Stomach smooth muscle (tissue), 2 donors: ENCODE measurements at regions not wholly inside any gene's neighbourhood (a gene's known extent, or its start where the extent isn't known, plus 50 kb on each side); places are given as distances from the start of the nearest gene placed in this dataset.

Experiments
- H3K27ac ChIP-seq: one replicate; pipeline ENCODE4 v1.7.0; 2013; ENCODE audit warnings: mild to moderate bottlenecking, low read length, inconsistent platforms
- H3K27me3 ChIP-seq, 2 donors: one replicate each; pipeline ENCODE4 v1.7.0; 2013; ENCODE audit warnings: low read length in 2 of 2; ENCODE audit not compliant: insufficient read depth in 2 of 2, control insufficient read depth in 1 of 2
- H3K36me3 ChIP-seq, 2 donors: one replicate each; pipeline ENCODE4 v1.7.0; 2013; ENCODE audit warnings: low read length in 2 of 2; ENCODE audit not compliant: control insufficient read depth in 2 of 2, insufficient read depth in 2 of 2
- H3K4me1 ChIP-seq: one replicate; pipeline ENCODE4 v1.7.0; 2013; ENCODE audit warnings: low read length; ENCODE audit not compliant: control insufficient read depth, insufficient read depth
- H3K4me3 ChIP-seq, 2 donors: one replicate each; pipeline ENCODE4 v1.7.0; 2013; ENCODE audit warnings: low read length in 2 of 2
- H3K9ac ChIP-seq, 2 donors: one replicate each; pipeline ENCODE4 v1.7.0; 2013; ENCODE audit warnings: low read length in 2 of 2, mild to moderate bottlenecking in 1 of 2
- H3K9me3 ChIP-seq, 2 donors: one replicate each; pipeline ENCODE4 v1.7.0; 2013; ENCODE audit warnings: low read length in 2 of 2; ENCODE audit not compliant: control insufficient read depth in 2 of 2
- donor health status: healthy.
- donor health status: Pancreatic carcinoma.

- Histone ChIP-seq H3K4me1 (no peaks in the 10 kb centered on the region), H3K4me3 (no peak overlapping the region), H3K36me3 (no peaks in the 10 kb centered on the region), H3K9ac (no peak overlapping the region), H3K27me3 (peaks cover 0 to 2% of the 10 kb centered on the region in 2 donors), H3K9me3 (peaks cover 0 to 3% of the 10 kb centered on the region in 2 donors), H3K27ac (no peak overlapping the region)
Observed at GRCh38 chr2:239602290-239603282, 201.8 kb upstream of the HDAC4 start.

GRCh38 chr2:239601880-239602279 lies 201.1 kb upstream of the HDAC4 start:
- no peaks in the 10 kb centered on the region for H3K36me3 ChIP-seq
- H3K4me1 ChIP-seq, result no peaks in the 10 kb centered on the region
- H3K27ac ChIP-seq, result no peak overlapping the region
- peaks cover 0 to 2% of the 10 kb centered on the region in 2 donors for H3K27me3 ChIP-seq
- H3K9ac ChIP-seq, result no peak overlapping the region
- H3K4me3 ChIP-seq, result no peak overlapping the region
- peaks cover 0 to 3% of the 10 kb centered on the region in 2 donors for H3K9me3 ChIP-seq

- Histone ChIP-seq H3K36me3 (no peaks in the 10 kb centered on the region), H3K9ac (no peak overlapping the region), H3K27me3 (peaks cover 0 to 2% of the 10 kb centered on the region in 2 donors), H3K27ac (no peak overlapping the region), H3K9me3 (peaks cover 0 to 3% of the 10 kb centered on the region in 2 donors), H3K4me1 (no peaks in the 10 kb centered on the region), H3K4me3 (no peak overlapping the region)
Observed at GRCh38 chr2:239601201-239601851, 200.5 kb upstream of the HDAC4 start.

- no peak overlapping the region for H3K27ac ChIP-seq
- no peaks in the 10 kb centered on the region for H3K4me1 ChIP-seq
- H3K4me3 ChIP-seq, result no peak overlapping the region
- no peaks in the 10 kb centered on the region for H3K36me3 ChIP-seq
- H3K9me3 ChIP-seq, result peaks cover 0 to 3% of the 10 kb centered on the region in 2 donors
- H3K27me3 ChIP-seq, result peaks cover 0 to 2% of the 10 kb centered on the region in 2 donors
- no peak overlapping the region for H3K9ac ChIP-seq
Observed at GRCh38 chr2:239600650-239601049, 199.8 kb upstream of the HDAC4 start.

- H3K4me3 ChIP-seq, result no peak overlapping the region
- peaks cover 0 to 3% of the 10 kb centered on the region in 2 donors for H3K9me3 ChIP-seq
- H3K36me3 ChIP-seq, result no peaks in the 10 kb centered on the region
- no peaks in the 10 kb centered on the region for H3K4me1 ChIP-seq
- no peak overlapping the region for H3K9ac ChIP-seq
- H3K27ac ChIP-seq, result no peak overlapping the region
- H3K27me3 ChIP-seq, result peaks cover 0 to 2% of the 10 kb centered on the region in 2 donors
Observed at GRCh38 chr2:239600001-239600593, 199.3 kb upstream of the HDAC4 start.

- Histone ChIP-seq H3K4me3 (no peak overlapping the region), H3K27ac (no peak overlapping the region), H3K4me1 (no peaks in the 10 kb centered on the region)
Observed at GRCh38 chr2:239599299-239599698, 198.5 kb upstream of the HDAC4 start.

GRCh38 chr2:239598732-239599090 lies 197.9 kb upstream of the HDAC4 start:
- H3K4me3 ChIP-seq, result no peak overlapping the region
- H3K27ac ChIP-seq, result no peak overlapping the region
- H3K4me1 ChIP-seq, result no peaks in the 10 kb centered on the region
- H3K9me3 ChIP-seq, result no peaks in the 10 kb centered on the region
- no peaks in the 10 kb centered on the region for H3K36me3 ChIP-seq
- H3K27me3 ChIP-seq, result peaks cover 0 to 2% of the 10 kb centered on the region in 2 donors
- no peak overlapping the region for H3K9ac ChIP-seq

More at GRCh38 chr2:239599299-239599698, 198.5 kb upstream of the HDAC4 start:
- H3K36me3 ChIP-seq, result no peaks in the 10 kb centered on the region
- H3K9me3 ChIP-seq, result peaks cover 0 to 3% of the 10 kb centered on the region in 2 donors
- peaks cover 0 to 2% of the 10 kb centered on the region in 2 donors for H3K27me3 ChIP-seq
- no peak overlapping the region for H3K9ac ChIP-seq

- Histone ChIP-seq H3K9ac (no peak overlapping the region), H3K27me3 (no peaks in the 10 kb centered on the region), H3K9me3 (no peaks in the 10 kb centered on the region), H3K36me3 (no peaks in the 10 kb centered on the region), H3K27ac (no peak overlapping the region), H3K4me3 (no peak overlapping the region), H3K4me1 (no peaks in the 10 kb centered on the region)
Observed at GRCh38 chr2:239598011-239598731, 197.4 kb upstream of the HDAC4 start.

- no peaks in the 10 kb centered on the region for H3K36me3 ChIP-seq
- H3K27me3 ChIP-seq, result no peaks in the 10 kb centered on the region
- H3K9ac ChIP-seq, result no peak overlapping the region
- no peaks in the 10 kb centered on the region for H3K4me1 ChIP-seq
- H3K4me3 ChIP-seq, result no peak overlapping the region
- no peak overlapping the region for H3K27ac ChIP-seq
- H3K9me3 ChIP-seq, result no peaks in the 10 kb centered on the region
Observed at GRCh38 chr2:239597216-239597615, 196.4 kb upstream of the HDAC4 start.

GRCh38 chr2:239596792-239597191 lies 196.0 kb upstream of the HDAC4 start:
- Histone ChIP-seq H3K27ac (no peak overlapping the region), H3K27me3 (no peaks in the 10 kb centered on the region), H3K36me3 (no peaks in the 10 kb centered on the region), H3K9me3 (no peaks in the 10 kb centered on the region), H3K4me1 (no peaks in the 10 kb centered on the region), H3K9ac (no peak overlapping the region), H3K4me3 (no peak overlapping the region)
